Nephron (organoid): ENCODE measurements at regions not wholly inside any gene's neighbourhood (a gene's known extent, or its start where the extent isn't known, plus 50 kb on each side); places are given as distances from the start of the nearest gene placed in this dataset.
A peak's percentile ranks its signal among the peaks of the same experiment; 100 is the strongest.

ENCODE experiments used
- H3K27ac Mint-ChIP-seq, 3 experiments: 2 replicates each; pipeline ENCODE4 v1.8.0; 2020; ENCODE audit warnings: mixed read lengths in 3 of 3, mild to moderate bottlenecking in 2 of 3, moderate library complexity in 1 of 3
- H3K27me3 Mint-ChIP-seq: 2 replicates; pipeline ENCODE4 v1.8.0; 2021; ENCODE audit warnings: low read depth, mild to moderate bottlenecking, moderate library complexity, mixed read lengths
- H3K36me3 Mint-ChIP-seq: 2 replicates; pipeline ENCODE4 v1.8.0; 2020; ENCODE audit warnings: low read depth, mixed read lengths
- H3K4me1 Mint-ChIP-seq: 2 replicates; pipeline ENCODE4 v1.8.0; 2020; ENCODE audit warnings: mixed read lengths
- H3K4me3 Mint-ChIP-seq, 3 experiments: 2 replicates each; pipeline ENCODE4 v1.8.0; 2020; ENCODE audit warnings: mild to moderate bottlenecking in 3 of 3, mixed read lengths in 3 of 3, moderate library complexity in 2 of 3
- H3K9me3 Mint-ChIP-seq: 2 replicates; pipeline ENCODE4 v1.8.0; 2020; ENCODE audit warnings: mixed read lengths
- CTCF ChIP-seq, 3 experiments: fragments of 200-600 bp; sonication (generic); IDR thresholded peaks; one replicate each; pipeline ENCODE4 v1.5.0; 2021; ENCODE audit warnings: antibody characterized with exemption in 3 of 3; ENCODE audit not compliant: unreplicated experiment in 3 of 3

- Mint-ChIP-seq H3K4me1 (peaks cover 33% of the 10 kb centered on the region), H3K9me3 (peaks cover 7% of the 10 kb centered on the region), H3K36me3 (no peaks in the 10 kb centered on the region), H3K27me3 (no peaks in the 10 kb centered on the region), H3K27ac (no peak overlapping the region), H3K4me3 (no peak overlapping the region)
- TF ChIP-seq CTCF (IDR thresholded peaks at IDR 0.05; ENCODE audit: unreplicated experiment in 3 of 3) = no peak
Measured at GRCh38 chr6:169024047-169024660, 229.5 kb downstream of the THBS2 start.

- no peaks in the 10 kb centered on the region for H3K36me3 Mint-ChIP-seq
- H3K4me3 Mint-ChIP-seq = no peak overlapping the region
- peaks cover 7% of the 10 kb centered on the region for H3K9me3 Mint-ChIP-seq
- no peaks in the 10 kb centered on the region for H3K27me3 Mint-ChIP-seq
- H3K4me1 Mint-ChIP-seq = peaks cover 31% of the 10 kb centered on the region
- no peak for TF ChIP-seq CTCF (IDR thresholded peaks at IDR 0.05; ENCODE audit: unreplicated experiment in 3 of 3)
- H3K27ac Mint-ChIP-seq = peak overlapping the region in 2 of 3 experiments; percentile 62 to 76
Measured at GRCh38 chr6:169023161-169023874, 230.3 kb downstream of the THBS2 start.

DNA sequence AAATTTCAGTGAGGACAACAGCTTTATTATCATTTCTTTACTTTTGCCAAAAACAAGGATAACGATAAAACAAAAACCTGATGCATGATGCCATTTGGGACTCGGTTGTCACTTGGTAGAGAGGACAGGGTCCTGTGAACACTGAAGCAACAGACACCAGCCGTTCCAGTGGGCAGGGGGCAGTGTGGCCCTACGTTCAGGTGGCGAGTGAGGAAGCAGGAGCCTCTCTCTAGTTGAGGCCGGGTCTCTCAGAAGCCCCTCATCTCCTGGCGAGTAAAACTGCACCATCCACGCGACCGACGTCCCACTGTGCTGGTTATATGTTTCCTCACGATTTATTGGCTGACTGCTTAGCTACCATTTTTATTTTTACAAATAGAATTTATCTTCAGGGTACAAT, 231.6 kb downstream of the THBS2 start:
- peak overlapping the region in 2 of 3 experiments; percentile 17 to 45 for H3K27ac Mint-ChIP-seq
- no peaks in the 10 kb centered on the region for H3K36me3 Mint-ChIP-seq
- no peaks in the 10 kb centered on the region for H3K27me3 Mint-ChIP-seq
- peaks cover 31% of the 10 kb centered on the region for H3K4me1 Mint-ChIP-seq
- H3K9me3 Mint-ChIP-seq = peaks cover 17% of the 10 kb centered on the region
- no peak overlapping the region for H3K4me3 Mint-ChIP-seq
- no peak for TF ChIP-seq CTCF (IDR thresholded peaks at IDR 0.05; ENCODE audit: unreplicated experiment in 3 of 3)

DNA sequence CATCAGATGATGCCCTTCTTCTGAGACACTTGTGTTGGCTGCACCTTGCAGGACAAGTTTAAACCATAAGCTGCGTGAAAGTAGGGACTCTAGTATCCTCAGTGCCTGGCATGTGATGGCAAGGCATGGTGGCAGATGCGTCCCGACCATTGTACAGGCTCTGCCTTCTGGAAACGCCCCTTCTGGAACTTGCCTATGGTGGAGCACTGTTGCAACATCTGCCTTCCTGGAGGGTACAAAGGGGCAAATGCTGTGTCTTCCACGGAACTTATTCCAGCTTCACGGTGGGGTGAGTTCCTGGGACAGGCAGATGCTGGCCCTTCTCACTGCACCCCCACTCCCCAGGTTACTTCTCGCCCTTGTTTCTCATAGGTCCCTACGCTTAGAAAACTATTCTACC, 232.8 kb downstream of the THBS2 start:
- Mint-ChIP-seq H3K9me3 (peaks cover 30% of the 10 kb centered on the region), H3K4me1 (peaks cover 24% of the 10 kb centered on the region), H3K27me3 (no peaks in the 10 kb centered on the region), H3K4me3 (no peak overlapping the region), H3K36me3 (no peaks in the 10 kb centered on the region), H3K27ac (peak overlapping the region in 1 of 3 experiments; percentile 17)
- TF ChIP-seq CTCF (IDR thresholded peaks at IDR 0.05; ENCODE audit: unreplicated experiment in 3 of 3) = no peak

- H3K27me3 Mint-ChIP-seq = no peaks in the 10 kb centered on the region
- peaks cover 38% of the 10 kb centered on the region for H3K9me3 Mint-ChIP-seq
- no peaks in the 10 kb centered on the region for H3K36me3 Mint-ChIP-seq
- peak overlapping the region in 1 of 3 experiments; percentile 14 for H3K27ac Mint-ChIP-seq
- TF ChIP-seq CTCF (IDR thresholded peaks at IDR 0.05; ENCODE audit: unreplicated experiment in 3 of 3) = no peak
- H3K4me3 Mint-ChIP-seq = no peak overlapping the region
- peaks cover 33% of the 10 kb centered on the region for H3K4me1 Mint-ChIP-seq
Measured at GRCh38 chr6:169019727-169020491, 233.7 kb downstream of the THBS2 start.
